PFSK-1 (cell line): ENCODE measurements at regions not wholly inside any gene's neighbourhood (a gene's known extent, or its start where the extent isn't known, plus 50 kb on each side); places are given as distances from the start of the nearest gene placed in this dataset.

Experiments used
- TAF1 ChIP-seq: IDR thresholded peaks from 2 replicates; pipeline ENCODE4 v1.6.1; 2012; ENCODE audit warnings: low read length, control low read depth, borderline replicate concordance; ENCODE audit not compliant: insufficient read depth
- TF ChIP-seq, protein P1 (sequence below), 2 experiments: IDR thresholded peaks; 2 replicates each; pipeline versions ENCODE4 v1.6.1 to v1.8.0; 2011 to 2012; ENCODE audit warnings: low read depth in 2 of 2, low read length in 2 of 2, control low read depth in 1 of 2, inconsistent platforms in 1 of 2, mild to moderate bottlenecking in 1 of 2, moderate library complexity in 1 of 2; ENCODE audit not compliant: insufficient read depth in 1 of 2

DNA sequence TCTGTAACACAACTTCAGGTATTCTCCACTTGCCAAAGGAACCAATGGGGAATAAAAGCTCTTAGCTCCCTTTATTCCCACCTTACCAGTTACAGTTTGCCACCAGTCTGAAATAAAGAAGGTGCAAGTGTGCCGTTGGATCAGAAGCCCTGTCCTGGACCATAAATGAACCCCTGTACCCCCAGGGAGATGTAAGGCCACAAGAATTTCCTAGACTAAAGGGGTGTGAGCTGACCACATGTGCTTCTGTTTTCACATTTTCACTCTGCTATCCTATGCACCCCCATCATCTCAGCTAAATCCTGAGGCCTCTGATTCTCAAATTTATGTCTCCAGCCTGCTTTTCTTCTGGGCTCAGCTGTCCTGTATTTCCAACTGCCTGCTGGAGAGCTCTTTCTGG is 221.2 kb downstream of the SPRY1 start:
- TF ChIP-seq, protein P1, sequence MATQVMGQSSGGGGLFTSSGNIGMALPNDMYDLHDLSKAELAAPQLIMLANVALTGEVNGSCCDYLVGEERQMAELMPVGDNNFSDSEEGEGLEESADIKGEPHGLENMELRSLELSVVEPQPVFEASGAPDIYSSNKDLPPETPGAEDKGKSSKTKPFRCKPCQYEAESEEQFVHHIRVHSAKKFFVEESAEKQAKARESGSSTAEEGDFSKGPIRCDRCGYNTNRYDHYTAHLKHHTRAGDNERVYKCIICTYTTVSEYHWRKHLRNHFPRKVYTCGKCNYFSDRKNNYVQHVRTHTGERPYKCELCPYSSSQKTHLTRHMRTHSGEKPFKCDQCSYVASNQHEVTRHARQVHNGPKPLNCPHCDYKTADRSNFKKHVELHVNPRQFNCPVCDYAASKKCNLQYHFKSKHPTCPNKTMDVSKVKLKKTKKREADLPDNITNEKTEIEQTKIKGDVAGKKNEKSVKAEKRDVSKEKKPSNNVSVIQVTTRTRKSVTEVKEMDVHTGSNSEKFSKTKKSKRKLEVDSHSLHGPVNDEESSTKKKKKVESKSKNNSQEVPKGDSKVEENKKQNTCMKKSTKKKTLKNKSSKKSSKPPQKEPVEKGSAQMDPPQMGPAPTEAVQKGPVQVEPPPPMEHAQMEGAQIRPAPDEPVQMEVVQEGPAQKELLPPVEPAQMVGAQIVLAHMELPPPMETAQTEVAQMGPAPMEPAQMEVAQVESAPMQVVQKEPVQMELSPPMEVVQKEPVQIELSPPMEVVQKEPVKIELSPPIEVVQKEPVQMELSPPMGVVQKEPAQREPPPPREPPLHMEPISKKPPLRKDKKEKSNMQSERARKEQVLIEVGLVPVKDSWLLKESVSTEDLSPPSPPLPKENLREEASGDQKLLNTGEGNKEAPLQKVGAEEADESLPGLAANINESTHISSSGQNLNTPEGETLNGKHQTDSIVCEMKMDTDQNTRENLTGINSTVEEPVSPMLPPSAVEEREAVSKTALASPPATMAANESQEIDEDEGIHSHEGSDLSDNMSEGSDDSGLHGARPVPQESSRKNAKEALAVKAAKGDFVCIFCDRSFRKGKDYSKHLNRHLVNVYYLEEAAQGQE (IDR thresholded peaks at IDR 0.05; ENCODE audit: insufficient read depth in 1 of 2, low read depth in 2 of 2, low read length in 2 of 2): no peak
- no peak for TF ChIP-seq TAF1
